Forelimb muscle (tissue), 1 donor: ENCODE measurements at regions not wholly inside any gene's neighbourhood (a gene's known extent, or its start where the extent isn't known, plus 50 kb on each side); places are given as distances from the start of the nearest gene placed in this dataset.
"Not testable (repeated sequence)": the region's sequence is repeated elsewhere in the genome, so short reads cannot be mapped to it uniquely, and the experiment has no call there.

Experiments used
- DNase-seq: peaks from one replicate; pipeline ENCODE4 v3.0.0-alpha.2; 2013; ENCODE audit warnings: low read depth

DNA sequence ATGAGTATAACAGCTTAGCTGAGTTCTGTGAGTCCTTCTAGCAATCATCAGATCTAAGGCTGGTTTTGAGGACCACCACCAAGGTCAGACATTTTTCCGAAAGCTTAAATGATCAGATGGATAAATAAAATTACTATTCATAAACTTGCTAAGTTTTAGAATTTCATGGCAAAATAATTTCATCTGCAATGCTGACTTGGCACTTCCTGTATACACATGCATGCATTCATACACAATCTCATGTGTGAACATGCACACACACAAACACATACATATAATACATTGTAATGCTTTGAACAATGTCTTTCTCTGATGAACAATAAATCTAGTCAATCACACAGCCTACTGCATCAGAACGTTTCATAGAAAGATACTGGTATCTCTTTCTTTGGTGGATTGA is 1068.3 kb downstream of the HACE1 start:
- DNase-seq = no peak

DNA sequence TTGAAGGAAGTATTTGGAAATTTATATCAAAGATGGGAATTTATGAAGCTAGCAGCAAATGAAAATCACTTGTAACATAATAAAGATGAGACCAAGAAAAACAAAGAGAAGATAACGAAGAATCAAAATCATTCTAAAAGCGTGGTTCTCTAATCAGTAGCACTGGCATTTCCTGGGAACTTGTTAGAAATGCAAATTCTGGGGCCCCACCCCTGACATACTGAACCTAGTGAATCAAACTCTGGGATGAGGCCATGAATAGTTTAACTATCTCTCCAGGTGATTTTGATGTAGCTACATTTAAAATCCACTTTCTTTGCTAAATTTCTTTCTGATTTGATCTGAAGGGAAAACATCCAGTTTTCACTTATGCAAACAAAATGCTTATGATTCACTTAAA is 1075.6 kb downstream of the HACE1 start:
- DNase-seq = no peak

DNA sequence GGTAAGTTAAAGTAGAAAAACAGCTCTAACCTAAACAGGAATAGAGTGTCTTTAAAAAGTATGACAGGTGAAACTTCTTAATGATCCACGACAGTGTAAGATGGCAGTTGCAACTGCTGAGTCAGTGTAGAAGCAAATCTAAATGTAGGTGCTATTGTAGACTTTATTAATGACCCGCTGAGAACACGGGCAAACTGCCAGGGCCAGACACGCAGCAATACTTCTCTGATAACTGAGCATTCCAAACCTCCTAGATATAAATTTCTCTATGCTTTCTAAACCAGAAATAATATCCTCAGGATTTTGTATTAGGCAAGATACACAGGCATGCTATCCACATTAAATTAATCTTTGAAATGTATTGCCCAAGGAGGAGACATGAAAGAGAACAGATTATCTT is 1076.4 kb downstream of the HACE1 start:
- DNase-seq = no peak

DNA sequence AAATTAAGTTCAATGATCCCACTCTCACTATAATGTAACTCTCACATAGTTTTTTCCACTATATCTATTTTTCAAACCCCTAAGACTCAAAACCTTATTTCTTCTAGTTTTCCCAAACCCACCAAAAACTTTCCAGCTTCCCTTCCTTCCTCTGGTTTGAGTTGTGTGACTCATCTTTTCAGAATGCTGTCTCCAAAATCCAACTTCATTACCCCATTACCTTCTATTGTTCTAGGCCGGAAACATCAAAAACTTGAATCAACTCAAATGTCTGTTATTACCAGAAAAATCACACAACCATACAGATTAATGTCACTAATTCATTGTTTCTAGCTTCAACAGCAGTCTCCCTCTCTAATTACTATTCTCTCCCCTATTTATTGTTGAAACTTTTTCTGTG is 1090.3 kb downstream of the HACE1 start:
- no peak for DNase-seq

DNA sequence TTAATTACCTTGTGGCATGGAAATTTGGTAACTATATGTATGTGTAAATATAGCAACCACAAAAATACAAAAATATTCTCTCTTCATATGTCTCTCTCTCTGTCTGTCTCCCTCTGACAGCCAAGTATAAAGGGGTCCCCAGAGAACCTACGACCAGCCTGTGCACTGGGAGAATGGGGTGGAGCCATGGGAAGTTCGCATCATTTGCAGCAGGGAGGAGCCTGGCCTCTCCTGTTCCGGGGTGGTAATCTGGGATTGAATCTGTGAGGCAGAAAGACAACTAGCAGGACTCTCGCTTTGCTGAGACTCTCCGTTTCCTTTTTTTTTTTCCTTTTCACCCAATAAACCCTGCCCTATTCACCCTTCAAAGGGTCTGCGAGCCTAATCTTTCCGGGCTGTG is 1109.1 kb downstream of the HACE1 start:
- no peak for DNase-seq

DNA sequence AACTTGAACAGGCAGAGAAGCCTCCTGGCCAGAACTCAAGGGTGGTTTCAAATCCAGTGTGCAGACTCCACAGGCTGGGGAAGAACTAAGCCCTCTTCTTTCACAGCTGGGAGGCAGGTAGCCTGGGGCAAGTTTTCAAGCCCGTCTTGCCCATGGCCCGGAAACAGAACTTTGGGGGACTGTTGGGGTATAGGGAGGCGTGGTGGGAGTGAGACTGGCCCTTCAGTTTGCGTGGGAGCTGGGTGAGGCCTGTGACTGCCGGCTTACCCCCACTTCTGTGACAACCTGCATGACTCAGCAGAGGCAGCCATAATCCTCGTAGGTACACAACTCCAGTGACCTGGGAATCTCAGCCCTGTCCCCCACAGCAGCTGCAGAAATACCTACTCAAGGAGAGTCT is 1125.7 kb downstream of the HACE1 start:
- DNase-seq = no peak

DNA sequence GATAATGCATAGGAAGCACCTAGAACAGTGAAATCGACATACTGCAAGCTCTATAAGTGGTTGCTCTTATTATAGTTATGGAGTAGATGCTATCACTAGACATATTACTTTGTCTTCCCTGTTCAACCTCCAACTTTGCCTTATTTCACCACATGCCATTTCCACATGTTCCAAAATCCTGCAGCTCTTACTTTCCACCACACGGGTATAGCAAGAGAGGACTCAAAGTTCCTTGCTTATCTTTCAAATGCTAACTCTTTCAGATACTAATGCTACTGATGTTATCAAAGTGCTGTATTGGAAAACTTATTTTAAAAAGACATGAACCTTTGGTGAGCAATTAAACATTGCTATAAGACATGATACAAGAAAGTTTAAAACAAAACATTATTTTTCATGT is 1130.1 kb downstream of the HACE1 start:
- DNase-seq = no peak

DNA sequence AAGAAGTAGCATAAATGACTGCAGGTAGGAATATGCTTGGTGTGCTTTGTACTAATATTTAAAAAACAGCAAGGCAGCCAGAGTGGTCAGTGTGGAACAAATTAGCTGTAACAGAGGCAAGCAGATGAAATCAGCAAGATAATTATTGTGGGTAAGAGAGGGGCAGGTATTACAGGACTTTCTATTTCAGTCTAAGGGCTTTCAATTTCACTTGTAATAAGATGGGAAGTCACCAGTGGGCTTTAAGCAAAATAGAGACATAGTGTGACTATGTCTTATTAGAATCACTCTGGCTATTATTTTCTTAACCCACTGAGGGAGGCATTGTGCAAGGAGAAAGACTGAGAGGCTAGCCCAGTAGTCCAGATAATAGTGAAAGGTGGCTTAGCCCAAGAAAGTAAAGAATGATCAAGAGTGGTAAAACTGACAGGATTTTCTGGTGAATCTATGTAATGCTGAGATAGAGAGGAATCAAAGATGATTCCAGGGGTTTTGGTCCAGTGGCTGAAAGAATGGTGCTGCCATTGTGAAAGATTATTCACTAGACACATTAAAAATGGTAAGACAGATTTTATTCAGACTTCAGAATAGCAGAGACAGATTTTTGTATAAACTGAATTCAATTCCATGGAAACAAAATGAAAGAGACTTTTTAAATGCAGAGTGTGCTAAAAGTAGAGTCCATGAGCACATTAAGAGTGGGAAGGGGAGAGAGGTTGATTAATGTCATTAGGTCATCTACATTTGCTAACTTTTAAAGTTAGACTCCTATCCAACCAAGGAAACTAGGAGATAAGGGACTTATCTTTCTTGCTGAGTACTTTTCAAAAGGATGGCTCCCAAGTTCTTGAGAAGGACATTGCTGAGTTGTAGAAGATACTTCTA is 1136.0 kb downstream of the HACE1 start:
- DNase-seq = no peak

DNA sequence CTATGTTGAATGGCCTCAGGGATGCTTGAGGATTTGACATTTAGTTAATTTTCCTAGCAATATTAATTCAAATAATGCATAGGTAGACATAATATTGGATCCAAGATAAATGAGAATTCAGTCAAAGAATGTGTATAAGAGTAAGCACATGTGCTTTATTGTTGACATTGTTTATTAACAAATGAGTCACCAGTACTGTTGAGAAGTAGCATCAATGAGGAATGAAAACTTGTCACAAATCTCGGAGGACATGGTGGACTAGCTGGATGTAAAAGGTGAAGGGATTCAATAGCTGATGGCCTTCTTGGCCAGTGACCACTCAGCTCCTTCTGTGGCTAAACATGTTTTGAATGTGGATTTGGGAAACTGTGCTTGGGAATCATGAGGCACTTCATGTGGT is 1137.0 kb downstream of the HACE1 start:
- DNase-seq = no peak

DNA sequence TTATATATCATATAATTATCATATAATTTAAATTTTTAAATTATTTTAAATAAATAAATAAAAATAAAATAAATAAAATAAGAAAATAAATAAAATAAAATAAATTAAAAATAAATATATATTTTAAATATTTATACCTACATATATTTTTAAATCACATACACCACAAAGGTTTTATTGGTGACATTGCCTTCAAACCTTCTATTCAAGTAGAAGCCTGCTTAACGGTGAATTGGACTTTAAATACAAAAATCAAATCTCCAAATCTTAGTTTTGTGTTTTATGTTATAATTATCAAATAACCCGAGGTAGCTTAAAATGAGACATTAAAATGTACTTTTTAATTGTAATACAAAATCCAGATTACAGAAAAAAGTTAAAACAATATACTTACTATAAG is 1137.8 kb downstream of the HACE1 start:
- no peak for DNase-seq

DNA sequence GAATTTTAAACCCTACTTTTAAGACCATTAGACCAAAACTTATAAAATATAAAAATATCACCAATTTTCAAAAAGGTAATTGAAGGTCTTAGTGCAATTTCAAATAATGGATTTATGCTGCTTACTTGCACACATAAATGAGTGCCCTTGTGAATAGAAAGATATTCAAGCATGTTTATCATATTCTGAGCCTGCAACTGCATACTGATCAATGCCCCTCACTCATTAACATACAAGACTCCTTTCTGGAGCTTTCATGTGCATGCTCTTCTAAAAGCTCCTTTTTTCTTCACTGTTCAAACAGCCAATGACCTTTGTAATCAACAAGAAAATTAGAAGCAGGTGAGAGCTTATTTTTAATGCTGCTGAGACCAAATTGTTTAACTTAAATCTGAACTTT is 1139.3 kb downstream of the HACE1 start:
- DNase-seq = no peak

DNA sequence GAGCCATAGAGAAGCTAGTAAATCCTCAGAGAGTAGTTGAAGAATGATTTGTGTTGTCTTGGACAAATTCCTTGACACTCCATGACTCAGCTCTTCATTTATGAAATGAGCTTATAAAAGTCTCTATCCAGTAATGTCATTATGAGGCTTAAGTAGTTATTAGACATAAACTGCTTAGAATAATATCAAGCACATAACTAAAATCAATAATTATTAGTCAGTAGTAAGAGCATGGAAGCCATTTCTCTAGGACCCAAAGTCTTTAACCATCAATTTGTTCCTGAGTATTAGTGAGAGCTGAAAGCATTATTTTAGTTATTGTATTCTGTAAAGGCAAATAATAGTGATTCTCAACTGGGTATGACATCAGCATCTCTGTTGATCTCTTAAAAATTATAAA is 1140.2 kb downstream of the HACE1 start:
- DNase-seq = no peak

DNA sequence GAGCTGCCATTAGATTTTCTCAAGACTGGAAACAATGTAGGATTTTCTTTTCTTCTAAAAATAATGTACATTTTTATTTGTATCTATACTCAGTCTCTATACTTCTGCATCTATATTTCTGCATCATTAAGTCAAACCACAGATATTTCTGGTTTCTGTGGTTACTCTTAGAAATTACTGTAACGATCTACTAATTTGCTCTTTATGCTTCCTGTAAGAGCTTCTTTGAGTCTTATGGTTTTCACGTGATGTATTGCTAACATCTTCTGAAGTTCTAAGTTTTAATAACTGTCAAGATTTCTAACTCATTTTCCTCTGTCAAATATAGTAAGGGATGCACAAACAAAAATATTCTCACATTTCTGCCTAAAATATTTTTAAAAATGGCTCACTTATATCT is 1144.5 kb downstream of the HACE1 start:
- DNase-seq = no peak

DNA sequence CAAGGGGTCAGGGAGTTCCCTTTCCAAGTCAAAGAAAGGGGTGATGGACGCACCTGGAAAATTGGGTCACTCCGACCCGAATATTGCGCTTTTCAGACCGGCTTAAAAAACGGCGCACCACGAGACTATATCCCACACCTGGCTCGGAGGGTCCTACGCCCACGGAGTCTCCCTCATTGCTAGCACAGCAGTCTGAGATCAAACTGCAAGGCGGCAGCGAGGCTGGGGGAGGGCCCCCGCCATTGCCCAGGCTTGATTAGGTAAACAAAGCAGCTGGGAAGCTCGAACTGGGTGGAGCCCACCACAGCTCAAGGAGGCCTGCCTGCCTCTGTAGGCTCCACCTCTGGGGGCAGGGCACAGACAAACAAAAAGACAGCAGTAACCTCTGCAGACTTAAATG is 1150.5 kb downstream of the HACE1 start:
- not testable (repeated sequence) for DNase-seq

DNA sequence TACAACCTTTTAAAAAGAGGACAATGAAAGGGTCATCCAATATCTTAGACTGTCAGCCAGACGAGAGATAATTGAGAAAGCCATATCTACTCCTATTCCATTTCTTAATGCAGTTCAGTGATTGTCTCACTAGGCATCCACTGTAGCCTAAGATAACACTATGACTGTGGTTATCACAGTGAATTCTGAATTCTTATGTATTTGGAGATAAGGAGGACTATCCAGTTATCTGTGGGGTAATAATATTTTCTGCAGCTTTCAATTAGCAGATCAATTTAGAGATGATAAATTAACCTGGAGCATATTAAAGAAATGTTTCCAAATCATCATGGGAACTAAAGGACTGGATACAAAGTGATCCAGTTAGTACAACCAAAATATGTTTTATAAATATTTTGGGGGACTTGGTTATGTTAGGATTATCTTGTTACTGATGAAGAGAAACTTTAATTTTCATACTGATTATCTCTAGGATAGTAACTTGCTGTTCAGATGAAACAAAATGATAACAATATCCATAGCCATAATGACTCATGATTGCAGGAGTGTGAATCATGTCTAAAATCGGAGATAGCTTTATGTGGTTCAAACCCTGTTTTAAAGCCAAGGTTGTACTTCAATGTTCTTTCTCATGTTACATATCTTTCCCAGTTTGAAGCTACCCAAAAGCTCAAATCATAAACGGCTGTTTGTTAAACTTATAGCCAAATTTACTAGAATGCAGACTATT is 1152.0 kb downstream of the HACE1 start:
- DNase-seq = no peak

DNA sequence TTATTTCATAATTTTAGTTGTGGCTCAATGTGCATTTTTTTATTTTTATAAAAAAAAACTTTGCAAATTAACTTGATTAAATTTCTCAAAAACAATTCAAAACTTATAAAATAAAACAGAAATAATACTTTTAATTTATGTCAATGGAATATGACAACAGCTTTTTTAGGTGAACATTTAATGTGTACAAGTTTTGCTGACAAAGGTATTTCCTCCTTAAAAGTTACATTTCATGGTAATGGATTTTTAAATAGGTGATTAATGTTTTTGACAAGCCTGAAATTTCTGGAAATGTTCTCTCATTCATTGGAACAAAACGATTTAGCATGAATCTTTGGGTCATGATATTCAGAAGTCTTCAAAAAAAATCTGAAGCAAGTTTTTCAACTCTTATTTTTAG is 1160.0 kb downstream of the HACE1 start:
- no peak for DNase-seq

DNA sequence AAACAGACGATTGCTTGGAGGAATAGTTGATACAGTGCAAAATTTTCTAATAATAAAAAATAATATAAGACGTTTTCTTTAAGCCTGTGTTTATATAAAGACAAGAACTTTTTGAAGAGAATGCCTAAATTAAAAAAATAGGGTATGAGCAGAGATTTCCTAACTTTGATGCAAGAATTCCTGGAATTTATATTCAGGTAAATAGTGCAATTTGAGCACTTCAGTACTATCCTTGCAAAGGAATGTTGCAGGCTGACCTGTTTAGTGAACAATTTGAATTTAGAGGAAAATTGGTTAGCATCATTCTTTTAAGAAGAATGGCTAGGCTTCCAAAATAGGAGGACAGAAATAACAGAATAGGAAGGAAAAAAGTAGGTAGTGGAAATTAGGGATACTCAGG is 1172.3 kb downstream of the HACE1 start:
- no peak for DNase-seq

DNA sequence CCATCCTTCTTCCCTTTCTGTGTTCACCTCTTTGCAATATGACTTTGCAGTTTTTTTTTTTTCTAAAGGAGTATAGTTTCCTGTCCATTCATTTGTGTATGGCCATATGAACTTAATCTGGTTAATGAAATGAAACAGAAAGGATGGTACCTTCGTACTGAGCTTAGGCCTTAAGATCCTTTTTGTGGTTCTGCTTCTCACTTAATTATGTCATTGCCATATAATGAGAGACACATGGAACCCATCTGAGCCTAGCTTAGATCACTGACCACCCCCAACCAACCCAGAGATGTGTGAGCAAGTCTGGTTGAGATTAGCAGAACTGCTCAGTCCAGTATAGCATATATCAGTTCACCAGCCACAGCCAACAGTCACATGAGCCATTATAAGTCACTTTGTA is 1179.6 kb downstream of the HACE1 start:
- no peak for DNase-seq

DNA sequence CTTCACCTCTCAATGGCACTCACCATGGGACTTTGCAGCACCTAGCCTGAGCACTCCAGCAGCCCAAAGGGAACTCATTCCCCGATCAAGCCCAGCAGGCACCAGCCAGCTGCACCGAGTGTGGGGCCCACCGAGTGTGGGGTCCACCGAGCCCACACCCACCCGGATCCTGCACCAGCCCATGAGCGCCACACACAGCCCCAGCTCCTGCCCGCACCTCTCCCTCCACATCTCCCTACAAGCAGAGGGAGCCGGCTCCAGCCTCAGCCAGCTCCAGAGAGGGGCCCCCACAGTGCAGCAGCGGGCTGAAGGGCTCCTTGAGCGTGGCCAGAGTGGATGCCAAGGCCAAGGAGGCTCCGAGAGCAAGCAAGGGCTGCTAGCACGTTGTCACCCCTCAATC is 1182.4 kb downstream of the HACE1 start:
- no peak for DNase-seq

DNA sequence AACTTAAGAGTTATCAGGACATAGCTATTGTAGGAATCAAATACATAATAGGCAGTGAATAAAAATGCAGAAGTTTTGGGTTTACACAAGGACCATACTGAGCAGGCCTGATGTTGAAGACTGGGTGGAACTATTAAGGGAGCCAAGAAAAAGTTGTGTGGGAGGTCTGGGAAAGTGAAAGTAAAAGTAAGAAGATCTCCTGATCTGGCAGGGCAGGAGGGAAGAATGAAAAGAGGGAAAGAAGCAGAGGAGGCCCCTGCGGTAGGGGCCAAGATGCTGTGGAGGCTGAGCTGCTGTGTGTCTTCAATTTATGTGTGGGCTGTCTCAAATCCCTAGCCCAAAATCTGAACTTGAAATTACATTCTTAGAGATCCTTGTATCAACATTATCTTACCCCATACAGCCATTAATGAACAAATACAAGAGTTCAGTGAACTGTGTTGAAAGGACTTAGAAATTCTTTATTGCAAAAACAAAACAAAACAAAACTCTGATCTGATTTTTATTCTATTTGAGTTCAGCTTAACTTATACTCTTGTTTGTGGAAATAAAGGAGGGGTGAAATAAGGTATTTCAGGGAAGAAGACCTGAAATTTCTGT is 1183.8 kb downstream of the HACE1 start:
- DNase-seq = no peak

DNA sequence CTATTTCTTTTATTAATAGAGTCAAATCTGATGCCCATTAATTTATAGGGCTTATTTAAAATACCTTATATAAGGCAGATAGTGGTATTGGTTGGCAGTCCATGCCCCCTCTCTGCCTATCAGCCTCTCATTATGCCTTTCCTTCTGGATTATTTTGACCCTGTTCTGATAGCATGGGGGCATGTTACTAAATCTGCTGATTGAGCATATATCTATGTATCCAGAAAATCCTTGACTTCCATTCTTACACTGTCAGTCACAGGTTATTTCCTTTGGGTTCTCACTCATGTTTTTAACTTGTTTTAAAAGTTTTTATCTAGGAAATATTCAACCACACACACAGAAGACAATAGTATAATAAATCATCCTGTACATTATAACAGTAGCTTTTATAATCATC is 1184.9 kb downstream of the HACE1 start:
- no peak for DNase-seq

DNA sequence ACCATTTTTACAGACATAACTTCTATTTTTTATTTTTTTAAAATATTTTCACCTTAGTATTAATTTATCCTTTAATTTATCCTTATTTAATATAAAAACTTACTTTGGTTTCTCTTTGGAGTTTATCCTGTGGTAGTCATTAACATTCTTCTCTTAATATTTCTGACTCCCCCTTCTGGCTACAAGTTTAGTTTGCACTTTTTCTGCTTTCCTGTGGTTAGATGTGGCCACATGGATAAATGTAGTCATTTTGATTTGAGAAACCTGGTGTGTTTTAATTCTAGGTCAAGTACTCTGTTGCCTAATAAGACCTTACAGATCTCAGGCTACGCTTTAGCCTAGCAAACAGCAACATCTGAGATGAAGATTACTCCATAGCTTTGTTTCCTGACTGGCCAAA is 1187.5 kb downstream of the HACE1 start:
- DNase-seq = no peak

DNA sequence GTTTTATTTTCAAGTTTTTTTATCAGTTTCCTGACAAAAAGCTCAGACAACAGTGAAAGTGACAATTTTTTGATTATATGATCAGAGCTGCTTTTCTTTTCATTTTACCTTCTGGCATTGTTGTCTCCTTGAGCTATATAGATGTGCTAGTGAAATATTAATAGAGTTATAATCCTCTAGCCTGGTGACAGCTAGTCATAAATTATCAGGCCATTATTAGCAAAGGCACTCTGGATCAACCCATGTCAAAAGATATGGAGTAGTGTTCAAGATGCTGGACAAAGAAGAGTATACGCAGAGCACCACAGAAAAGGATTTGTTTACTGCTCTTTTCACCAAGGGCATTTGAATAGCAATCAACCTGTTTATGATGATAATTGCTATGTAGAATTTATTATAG is 1230.1 kb downstream of the HACE1 start:
- DNase-seq = no peak
